ENCODE measurements at regions not wholly inside any gene's neighbourhood (a gene's known extent, or its start where the extent isn't known, plus 50 kb on each side); places are given as distances from the start of the nearest gene placed in this dataset.

- no peak for TF ChIP-seq CTCF (conservative IDR thresholded peaks at IDR 0.05)
- no peak for TF ChIP-seq ZFX (IDR thresholded peaks at IDR 0.05)
Observed at GRCh38 chr9:126144196-126144595, 182.4 kb upstream of the MVB12B start.

Measured in C4-2B (cell line).